Activated T-cell treated with anti-CD3 and anti-CD28 coated beads for 4 hours (primary cell): ENCODE measurements at regions not wholly inside any gene's neighbourhood (a gene's known extent, or its start where the extent isn't known, plus 50 kb on each side); places are given as distances from the start of the nearest gene placed in this dataset.
A peak's percentile ranks its signal among the peaks of the same experiment; 100 is the strongest.

Experiments
- DNase-seq: peaks from one replicate; pipeline ENCODE4 v3.0.0-alpha.2; 2020

DNA sequence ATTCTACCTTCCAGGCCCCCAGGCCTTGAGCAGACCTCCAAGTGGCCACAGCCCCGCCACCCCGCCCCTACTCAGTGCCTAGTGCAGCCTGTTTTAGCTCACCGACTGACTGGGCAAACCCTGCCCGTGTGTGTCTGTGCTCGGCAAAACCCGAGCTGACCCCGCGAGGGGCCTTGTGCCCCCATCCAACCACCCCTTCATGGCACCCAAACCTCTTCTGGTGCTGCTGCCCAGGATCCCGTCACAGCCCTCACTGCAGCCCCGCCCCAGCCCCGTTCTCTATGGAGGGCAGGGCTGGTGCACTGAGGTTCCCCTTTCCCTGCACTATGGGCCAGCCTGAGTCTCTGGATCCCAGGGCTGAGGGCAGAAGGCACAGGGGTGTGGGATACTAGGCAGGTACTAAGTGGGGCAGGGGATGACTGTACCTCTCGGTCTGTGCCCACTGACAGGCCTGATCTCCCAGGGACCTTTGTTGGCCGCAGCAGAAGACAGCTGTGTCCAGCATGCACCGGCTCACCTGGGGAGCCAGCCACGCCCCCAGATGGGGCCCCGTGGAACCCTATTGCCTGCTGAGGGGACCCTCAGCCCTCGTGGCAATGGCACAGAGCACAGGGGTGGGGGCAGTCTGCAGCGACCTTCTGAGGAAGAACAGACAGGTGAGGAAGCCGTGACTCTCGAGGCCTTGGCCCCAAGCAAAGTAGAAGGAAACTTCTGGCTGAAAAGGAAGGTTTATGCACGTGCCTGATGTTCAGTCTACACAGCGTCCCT lies 69.9 kb upstream of the OTOS start:
- DNase-seq: no peak

DNA sequence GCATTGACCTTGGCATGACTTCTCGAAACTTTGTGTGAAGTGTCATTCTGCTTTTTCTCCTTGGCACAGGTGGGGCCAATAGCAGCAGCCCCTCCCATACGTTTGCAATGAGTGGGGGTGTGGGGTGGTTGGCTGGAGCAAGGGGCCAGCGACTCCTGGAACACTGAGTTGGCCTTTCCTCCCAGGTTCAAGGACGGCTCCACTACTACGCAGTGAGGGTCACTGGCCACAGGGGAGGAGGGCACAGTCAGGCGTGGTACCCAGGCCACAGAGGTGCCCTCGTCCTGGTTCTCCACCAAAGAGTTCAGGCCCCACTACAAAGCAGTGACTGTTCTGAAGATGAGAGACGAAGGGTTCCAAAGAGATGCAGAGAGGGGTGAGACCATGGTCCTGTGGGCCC lies 70.6 kb upstream of the OTOS start:
- DNase-seq: no peak

DNA sequence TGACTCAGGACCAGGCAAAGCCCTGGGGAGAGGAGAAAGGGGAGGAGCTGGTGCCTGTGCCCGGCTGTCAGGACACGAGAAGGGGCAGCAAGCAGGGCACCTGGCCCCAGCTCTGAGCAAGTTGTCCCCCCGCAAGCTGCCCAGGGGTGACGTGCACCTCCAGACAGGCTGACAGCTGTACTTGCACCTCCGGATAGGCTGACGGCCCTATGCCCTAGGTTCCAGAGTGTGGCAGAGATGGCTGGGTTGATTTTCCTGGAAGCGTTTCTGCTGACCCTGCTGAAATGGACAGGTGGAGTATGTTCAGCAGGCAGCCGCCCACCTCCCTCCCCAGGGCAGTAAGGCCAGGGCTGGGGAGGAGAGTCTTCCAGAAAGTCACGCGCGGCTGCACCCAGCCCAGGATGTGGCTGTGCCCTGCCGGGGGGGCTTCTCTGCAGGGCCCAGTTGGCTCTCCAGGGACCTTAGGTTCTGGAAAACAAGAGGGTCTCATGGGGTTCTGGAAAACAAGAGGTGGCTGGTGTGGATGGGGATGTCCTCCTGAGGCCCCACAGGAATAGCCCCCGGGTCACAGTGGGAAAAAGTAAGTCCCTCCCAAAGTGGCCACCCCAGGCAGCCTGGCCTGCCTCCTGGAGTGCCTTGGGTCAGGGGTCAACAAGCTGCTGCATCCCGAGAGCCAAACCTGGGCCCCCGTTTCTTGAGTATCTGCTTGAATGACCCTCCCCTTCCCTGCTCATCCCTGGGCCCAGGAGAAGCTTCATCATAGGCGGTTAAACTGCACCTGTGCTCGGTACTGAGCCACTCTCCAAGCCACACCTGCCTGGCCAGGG lies 71.4 kb upstream of the OTOS start:
- no peak for DNase-seq

DNA sequence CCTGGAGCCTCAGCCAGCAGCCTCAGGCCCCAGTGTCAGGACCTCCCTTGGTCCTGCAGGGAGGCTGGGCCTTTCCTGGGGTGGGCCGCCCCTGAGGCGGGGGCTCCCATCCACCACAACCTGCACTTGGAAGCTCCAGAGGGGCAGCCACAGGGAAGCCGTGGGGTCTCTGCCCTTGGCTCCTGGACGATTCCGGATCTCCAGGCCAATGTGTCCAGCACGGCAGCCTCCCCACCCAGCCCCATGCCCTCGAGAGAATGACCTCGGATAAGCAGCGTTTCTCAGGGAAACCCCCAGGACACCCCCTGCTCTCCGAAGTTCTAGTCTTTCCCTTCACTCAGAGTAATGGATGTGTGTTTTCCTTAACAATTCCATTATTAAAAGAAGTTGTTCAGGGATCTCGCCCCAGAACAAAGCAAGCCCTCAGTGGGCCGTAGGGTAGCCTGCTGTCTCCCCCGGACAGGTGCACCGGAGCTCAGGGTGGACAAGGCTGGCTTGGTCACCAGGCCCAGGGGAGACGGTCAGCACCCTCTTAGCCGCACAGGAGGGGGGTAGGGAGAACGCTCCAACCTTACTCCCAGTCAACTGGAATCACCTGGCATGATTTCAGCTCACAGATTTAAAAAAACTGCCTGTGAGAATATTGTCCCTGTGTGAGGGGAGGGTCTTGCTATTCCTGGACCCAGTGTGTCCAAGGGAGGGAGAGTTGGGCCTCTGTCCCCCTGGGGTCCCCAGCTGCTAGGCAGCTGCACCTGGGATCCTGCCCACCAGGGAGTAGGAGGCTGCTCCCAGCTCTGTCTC lies 72.2 kb upstream of the OTOS start:
- DNase-seq: no peak

DNA sequence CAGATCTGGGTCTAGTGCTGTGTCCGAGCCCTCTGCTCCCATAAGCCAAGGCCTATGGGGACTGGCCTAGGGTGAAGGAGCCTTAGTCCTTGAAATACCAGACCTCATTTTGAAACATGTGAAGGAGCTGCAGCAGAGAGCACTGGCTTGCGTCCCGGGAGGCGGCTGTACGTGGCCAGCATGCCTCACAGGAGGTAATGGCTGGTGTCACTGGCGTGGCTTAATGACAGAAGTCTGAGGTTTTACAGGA lies 72.7 kb upstream of the OTOS start:
- DNase-seq: no peak

DNA sequence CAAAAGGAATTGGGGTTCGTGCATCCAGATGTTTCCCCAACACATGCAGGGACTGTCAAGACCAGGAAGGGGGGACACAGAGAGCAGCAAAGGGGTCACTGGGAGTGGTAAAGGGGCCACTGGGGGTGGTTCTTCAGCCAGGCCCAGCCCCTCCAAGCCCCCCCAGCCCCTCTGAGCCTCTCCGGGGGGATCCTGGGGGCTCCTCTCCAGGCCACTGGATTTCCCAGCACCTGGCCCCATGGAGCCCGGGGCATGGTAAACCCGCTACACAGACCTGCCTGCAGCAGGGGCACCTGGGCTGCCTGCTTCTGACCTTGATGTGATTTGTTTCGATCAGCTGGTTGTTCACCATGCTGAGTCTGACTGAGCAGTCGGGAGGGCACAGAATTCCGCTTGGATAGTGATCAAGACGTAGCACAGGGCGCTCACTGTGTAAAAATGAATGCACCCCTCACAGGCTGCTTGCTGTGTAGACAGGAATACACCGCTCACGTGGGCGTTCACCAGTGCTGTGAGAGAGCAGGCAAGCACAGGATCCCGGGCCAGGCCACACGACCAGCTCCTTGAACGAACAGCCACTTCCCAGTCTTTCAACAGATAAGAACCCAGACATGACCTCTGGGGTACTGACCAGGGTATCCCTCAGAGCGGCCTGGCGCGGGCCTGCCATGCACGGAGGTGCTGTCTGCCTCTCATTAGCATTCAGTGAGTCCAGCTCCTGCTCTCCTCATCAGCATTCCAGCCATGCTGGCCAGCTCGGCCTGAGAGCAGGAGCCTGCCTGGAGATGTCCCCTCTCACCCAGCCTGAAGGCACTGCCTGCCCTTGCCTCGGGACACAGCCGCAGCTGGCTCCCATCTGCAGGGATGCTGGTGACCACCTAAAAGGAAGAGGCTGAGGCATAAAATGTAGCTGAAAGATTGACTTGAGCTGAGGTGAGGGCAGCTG lies 73.3 kb upstream of the OTOS start:
- DNase-seq: no peak

DNA sequence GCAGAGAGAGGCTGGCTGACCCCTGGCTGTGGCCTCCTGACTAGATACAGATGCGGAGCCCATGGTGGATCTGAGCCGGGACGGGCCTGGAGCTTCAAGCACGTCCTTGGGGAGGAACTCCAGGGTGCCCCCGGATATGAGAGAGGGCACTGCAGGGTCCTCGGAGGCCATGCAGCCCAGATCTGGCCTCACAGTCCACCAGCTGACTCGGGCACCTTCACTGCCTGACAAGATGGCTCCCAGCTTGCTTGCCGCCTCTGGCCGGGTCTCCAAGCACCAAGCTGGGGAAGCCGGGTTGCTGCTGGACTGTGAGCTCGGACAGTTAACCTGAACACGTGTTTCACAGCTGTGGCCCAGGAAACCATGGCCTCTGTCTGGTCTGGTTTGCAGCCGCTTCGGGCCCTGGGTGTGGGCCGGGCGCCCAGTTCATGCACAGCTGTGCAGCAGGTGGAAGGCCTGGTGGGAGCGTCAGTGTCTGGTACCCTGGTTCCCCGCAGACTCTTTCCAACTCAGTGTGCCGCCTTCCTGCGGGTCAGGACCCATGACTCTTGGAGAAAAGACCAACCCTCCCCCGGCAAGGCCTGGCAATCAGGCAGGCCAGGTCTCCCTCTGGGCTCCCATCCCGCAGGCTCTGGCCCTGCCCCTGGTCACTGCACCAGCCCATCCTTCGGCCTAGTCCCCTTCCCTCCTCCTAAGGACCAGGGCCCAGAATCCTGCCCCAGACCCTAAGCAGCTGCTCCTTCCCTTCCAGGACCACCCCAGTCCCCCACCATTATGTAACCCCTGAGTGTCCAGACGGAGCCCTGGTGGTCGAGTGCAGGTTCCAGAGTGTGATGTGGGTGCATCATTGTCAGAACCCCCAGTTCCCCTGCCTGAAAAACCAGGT lies 74.6 kb upstream of the OTOS start:
- no peak for DNase-seq

DNA sequence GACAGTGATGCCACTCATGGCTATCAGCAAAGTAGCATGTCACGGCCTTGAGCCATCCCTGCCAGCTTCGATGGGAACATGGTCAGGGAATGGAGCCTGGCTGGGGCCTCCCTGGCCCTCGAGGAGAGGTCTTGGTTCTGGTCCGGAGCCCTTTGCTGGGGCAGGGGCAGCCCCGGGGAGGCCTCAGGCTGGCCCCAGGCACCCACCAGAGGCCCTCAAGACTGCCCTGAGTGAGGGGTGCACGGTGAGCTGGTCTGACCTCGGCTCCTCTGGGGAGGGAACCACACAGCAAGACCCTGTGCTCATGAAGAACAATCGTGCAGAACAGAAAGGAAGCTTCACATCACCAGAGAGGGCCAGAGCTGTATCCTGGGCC lies 75.2 kb upstream of the OTOS start:
- DNase-seq: no peak

DNA sequence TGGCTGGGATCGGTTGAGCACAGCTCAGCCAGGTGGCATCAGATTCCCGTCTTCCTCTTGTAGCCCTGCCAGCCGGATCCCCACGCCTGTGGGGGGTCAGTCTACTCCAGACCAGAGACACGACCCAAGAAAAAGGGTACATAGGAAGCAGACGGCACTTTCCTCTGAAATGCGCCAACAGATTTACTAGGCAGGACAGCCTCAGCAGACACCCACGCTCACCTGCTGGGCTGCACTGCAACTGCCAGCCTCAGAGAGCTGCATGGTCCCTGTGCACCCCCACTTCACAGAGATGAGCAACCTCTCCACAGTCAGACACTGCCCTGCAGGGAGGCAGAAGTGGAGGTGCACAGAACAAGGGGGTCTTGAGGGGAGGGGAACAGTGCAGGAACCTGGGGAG lies 75.7 kb upstream of the OTOS start:
- no peak for DNase-seq

DNA sequence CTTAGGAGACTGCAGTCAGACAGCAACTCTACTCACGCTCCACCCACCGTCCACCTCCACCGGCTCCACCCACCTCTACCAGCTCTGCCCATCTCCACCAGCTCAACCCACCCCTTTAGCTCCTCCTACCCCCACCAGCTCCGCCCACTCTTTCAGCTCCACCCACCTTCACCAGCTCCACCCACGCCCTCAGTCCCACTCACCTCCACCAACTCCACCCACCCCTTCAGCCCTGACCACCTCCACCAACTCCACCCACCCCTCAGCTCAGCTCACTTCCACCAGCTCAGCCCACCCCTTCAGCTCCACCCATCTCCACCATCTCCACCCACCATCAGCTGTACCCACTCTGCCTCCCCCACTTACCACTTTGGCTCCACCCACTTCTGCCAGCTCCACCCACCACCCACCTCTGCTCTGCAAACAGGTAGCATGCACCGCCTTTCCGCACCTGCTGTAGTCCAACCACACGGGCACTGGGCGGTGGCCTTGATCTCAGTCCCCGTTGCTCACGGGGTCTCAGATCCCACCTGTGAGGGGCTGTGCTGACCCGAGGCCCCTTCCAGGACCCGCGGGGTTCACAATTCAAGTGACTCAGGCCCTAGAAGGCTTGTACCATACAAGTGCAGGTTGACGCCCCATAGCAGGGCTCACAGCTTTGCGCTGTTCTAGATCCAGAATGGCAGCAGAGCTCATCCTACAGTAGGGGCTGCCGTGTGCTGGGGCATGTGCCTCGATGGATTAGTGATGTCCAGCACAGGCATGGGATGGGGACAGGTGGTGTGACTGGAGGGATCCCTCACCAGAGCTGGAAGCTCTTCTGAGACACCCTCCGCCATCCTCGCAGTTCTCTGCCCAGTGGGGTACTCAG lies 77.2 kb upstream of the OTOS start:
- peak; percentile 7 for DNase-seq

DNA sequence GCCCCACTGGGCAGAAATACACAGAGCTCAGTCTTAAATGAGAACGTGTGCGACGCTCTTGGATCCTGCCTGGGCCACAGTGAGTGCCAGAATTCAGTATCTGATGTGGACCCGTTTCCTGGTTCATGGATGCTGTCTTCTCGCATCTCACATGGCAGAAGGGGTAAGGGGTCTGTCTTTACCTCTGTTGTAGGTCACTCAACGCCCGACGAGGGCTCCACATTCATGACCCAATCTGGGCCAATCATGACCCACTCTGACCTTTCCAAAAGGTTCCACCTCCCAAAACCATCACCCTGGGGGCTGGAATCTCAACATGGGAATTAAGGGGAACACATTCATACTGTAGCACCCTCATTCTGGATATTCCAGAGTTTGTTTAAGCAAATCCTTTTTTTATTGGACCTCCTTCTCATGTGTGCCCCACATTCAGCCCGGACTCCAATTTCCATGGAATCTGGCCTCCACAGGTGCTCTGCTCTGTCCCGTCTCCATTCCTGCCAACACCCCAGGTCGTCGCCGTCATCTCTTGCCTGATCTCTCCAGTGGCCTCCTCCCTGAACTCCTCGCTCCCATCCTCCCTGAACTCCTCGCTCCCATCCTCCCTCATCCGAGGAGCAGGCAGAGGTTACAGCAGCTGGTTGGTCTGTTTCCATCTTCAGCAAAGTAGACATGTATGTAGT lies 78.9 kb upstream of the OTOS start:
- DNase-seq: no peak

DNA sequence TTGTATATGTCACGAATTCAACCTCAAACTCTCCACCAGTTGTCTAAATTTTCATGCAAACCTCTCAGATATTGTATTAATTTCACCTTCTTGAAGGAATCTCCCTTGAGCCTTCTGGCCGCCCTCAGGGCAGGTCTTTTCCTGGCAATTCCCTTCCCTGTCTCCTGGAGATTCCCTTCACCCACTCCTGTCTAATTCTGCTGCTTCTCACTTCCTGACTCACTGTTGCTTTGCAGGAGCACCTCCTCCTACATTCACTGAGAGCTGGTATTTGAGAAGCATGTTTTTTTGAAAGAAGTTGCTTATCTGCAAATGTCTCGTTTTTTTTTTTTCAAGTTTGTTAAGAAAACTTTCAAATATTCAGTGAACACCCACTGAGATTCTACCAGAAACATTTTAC lies 79.9 kb upstream of the OTOS start:
- DNase-seq: no peak

DNA sequence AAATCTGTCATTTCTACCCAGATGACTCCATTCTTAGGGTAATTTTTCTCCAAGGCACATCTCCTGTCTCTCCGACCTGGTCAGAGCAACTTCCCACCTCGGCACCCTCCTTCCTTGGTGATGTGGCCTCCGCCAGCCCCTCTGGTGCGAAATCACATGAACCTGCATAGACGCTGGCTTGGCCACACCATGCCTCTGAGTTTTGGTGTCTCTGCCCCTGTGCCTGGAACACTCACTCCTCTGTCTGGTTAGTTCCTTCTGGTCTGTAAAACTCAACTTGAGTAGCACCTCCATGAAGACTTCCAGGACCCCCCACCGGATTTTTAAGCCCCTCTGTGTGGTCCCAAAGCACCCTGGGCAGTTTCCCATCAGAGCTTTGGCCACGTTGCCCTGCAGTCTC lies 83.2 kb upstream of the OTOS start:
- DNase-seq: no peak

DNA sequence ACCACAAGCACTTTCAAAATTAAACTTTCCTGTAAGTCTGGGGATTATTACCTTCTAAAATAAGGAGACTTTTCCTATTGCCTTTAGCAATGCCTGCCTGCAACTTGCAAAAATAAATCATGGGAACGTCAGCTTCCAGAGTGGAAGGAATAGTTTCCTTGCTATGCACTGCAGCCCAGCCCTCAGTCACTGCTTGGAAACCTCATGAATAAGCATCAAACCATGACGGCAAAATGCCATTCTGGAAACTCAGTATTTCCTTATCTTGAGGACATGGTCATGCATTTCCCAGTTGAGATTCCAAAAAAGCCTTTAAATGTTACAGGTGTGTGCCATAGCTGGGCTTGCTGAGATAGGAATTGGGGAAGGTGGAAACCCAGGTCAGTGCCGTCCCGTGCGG lies 84.2 kb upstream of the OTOS start:
- DNase-seq: no peak

DNA sequence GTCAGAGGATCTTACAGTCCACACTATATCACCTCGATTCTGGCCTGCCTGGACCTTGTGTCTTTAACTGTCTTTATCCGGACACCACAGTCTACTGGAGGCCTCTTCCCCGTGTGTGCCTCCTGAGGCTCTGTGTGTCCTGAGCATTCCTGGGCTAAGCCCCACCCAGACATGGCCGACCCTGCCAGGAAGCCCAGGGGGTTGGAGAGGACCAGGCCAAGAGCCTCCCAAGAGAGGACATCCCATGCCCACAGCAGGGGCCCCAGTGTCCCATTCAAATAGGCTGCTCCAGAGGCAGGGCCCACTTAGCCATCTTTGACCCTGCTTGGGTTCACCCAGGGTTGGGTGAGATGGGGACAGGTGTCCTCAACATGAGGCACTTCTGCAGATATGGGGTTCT lies 84.7 kb upstream of the OTOS start:
- DNase-seq: no peak

DNA sequence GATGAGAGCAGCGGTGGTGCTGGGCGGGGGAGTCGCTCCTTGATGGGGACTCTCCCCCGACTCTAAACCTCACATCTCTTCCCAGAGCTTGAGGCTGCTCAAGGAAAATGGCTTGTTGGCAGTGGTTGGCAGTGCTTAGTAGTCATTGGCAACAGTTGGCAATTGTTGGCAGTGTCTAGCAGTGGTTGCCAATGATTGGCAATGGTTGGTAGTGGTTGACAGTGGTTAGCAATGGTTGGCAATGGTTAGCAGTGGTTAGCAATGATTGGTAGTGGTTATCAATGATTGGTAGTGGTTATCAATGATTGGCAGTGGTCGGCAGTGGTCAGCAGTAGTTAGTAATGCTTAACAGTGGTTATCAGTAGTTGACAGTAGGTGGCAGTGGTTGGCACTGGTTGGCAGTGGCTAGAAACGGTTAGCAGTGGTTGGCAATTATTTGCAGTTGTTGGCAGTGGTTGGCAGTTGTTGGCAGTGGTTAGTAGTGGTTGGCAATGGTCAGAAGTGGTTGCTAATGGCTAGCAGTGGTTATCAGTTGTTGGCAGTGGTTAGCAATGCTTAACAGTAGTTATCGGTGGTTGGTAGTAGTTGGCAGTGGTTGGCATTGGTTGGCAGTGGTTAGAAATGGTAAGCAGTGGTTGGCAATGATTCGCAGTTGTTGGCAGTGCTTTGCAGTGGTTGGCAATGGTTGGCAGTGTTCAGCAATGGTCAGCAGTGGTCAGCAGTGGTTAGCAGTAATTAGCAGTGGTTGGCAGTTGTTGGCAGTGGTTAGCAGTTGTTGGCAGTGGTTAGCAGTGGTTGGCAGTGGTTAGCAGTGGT lies 85.4 kb upstream of the OTOS start:
- DNase-seq: no peak

DNA sequence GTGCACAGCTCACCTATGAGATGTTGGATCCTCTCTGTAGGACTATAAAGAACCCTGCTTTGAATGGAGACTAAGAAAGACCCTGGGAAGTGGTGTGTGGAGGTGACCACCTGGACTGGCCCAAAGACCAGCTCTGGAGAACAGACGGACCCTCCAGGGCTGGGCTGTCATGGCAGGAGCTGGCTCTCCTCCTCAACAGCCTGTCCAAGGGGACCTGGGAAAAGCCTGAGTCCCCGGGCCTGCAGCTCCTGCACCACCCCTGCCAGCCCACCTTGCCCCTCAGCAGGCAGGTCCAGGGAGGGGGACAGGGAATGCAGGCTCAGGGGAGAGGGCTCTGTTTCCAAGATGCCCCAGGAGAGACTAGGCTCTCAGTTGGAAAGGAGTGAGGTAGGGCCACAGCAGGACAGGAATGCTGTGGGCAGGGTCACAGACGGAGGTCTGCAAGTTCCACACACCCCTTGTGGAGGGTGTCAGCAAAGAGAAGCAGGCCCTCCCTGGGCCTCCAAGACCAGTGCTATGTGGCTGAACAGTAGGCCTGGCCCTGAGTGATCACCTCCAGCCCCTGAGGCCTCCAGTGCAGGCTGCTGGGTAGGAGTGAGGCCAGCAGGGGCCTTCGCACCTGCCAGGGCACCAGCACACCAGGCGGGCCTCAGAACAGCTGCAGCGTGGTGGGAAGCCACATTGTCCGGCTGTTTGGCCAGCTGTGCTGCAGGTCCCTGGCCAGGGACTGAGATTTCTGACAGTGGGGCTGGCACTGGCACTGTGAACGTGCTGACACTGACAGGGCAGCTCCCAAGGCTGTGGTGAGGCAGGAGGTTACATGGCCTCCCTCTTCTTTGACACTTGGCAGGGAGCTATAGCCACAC lies 86.4 kb upstream of the OTOS start:
- DNase-seq: no peak
